Stimulated activated CD8-positive, alpha-beta memory T cell treated with anti-CD3 and anti-CD28 coated beads, Interleukin-12 subunit alpha, Interleukin-12 subunit beta, amount 100 ng/mL, for 24 hours (primary cell): ENCODE measurements at regions not wholly inside any gene's neighbourhood (a gene's known extent, or its start where the extent isn't known, plus 50 kb on each side); places are given as distances from the start of the nearest gene placed in this dataset.

Experiments
- DNase-seq: peaks from one replicate; pipeline ENCODE4 v3.0.0-alpha.2; 2020; ENCODE audit errors: extremely low read depth

DNA sequence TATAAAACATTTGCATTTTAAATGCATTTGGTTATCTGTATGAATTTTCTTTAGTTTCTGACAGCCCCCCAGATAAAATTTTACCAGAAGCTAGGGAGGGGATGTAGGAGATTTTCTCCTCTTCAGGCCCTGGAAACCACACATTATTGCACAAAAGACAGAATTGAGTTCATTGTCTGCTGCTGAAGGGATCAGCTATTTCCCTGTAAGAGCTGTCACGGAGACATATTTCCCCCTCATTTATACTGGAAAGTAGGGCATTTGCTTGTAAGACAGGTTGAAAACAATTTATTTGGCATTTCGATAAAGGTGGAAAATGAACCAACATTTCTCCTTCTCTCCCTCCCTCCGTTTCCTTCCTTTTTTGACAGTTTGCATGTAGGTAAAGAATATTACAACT lies 241.3 kb upstream of the LCORL start:
- no peak for DNase-seq

- DNase-seq, result no peak
These were observed 230.5 kb upstream of the LCORL start for GRCh38 chr4:18252052-18252451.

DNA sequence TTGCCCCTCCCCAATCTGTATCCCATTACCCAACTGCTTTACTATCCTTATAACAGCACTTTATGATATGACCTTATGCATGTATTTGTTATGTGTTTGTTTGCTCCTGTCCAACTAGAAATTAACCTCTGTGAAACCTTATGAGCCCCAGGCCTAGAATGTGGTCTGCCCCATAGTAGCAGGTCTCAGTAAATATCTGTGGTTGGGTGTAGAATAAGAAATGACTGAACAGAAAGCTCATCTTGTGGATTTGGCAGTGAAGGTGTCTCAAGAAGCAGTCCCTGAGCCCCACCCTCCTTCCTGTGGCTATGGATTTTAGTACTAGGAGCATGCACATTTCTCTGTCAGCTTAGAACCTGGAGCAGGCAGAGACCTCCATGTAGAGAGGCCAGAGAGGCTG lies 229.0 kb upstream of the LCORL start:
- no peak for DNase-seq

DNA sequence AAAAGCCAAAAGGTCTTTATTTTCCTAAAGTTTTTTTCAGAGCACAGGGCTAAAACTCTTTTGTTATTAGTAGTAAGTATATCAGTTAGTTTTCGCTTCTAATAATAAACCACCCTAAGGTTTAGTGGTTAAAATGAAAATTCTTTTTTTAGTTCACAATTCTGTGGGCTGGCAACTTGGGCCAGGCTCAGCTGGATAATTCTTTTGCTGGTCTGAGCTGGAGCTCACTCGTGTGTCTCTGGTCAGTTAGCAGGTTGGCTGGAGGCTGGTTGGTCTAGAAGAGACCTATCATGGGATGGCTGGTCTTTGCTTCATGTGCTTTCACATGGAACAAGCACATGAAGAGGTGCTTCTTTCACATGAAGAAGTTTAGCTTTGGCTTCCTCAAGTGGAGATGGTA lies 227.1 kb upstream of the LCORL start:
- no peak for DNase-seq

- no peak for DNase-seq
These were observed 225.6 kb upstream of the LCORL start for GRCh38 chr4:18247189-18247588.

GRCh38 chr4:18242919-18243693 lies 221.6 kb upstream of the LCORL start:
- no peak for DNase-seq

GRCh38 chr4:18241727-18242126 lies 220.2 kb upstream of the LCORL start:
- no peak for DNase-seq

DNA sequence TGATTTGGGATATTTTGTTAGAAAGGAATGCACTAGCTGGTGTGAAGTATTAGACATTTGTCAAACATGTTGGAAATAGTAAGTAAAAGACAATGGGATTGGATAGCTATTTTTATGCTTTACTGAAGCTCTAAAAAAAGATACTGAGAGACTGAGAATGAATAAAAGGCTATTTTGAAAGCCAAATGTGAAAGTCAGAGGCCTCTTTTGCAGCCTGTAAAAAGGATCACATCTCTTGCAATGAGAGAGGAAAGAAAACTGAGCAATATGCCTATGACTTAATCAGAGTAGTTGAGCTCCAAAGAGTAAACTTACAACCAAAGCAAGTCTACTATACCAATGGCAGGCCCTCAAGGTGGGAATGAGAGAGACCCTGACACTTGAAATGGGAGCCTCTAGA lies 212.6 kb upstream of the LCORL start:
- DNase-seq, result no peak

DNA sequence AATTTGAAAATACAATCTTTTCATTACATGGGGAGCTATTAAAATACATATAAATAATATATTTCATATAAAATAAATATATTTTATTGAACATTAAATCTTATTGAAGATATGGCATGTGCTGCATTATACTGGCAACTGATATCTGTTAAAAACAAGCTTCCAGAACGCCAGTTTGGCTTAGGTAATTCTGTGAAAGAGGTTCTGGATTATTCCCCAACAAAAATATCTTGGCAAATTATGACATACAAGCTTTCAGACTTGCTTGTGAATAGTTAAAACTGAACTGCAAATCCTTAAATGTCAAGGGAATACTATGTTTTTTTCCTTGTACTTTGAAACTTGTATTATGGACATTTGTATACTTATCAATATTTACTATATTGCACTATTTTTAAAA lies 210.2 kb upstream of the LCORL start:
- DNase-seq, result no peak

DNA sequence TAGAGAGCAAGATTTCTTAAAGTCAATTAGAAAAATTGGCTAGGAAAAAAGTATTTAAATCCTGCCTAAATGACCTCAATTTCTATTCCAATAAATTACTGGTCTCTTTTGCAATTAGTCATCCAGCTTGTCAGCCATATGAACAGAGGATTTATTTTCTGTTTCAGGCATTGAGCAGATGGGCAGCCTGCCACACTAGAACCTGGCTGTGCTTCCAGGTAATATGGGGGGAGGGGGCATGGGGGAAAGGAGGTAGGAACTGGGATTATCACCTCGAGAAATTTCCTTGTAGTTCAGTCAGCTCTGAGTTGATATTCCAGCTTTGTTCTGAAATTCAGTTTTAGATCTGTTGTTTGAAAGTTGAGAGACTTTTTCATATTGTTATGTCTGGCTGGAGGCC lies 206.3 kb upstream of the LCORL start:
- DNase-seq, result no peak

- DNase-seq, result no peak
These were observed 193.0 kb upstream of the LCORL start for GRCh38 chr4:18214411-18215055.

- DNase-seq, result no peak
These were observed 192.1 kb upstream of the LCORL start for GRCh38 chr4:18213576-18214198.

DNA sequence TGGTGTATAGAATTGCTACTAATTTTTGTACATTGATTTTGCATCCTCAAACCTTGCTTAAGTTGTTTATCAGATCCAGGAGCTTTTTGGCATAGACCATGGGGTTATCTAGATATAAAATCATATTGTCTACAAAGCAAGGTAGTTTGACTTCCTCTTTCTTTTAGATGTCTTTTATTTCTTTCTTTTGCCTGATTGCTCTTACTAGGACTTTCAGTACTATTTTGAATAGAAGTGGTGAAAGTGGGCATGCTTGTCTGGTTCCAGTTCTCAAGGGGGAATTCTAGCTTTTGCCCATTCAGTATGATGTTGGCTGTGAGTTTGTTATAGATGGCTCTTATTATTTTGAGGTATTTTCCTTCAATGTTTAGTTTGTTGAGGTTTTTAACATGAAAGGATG lies 187.9 kb upstream of the LCORL start:
- no peak for DNase-seq

- no peak for DNase-seq
These were observed 182.4 kb upstream of the LCORL start for GRCh38 chr4:18203966-18204365.

GRCh38 chr4:18202486-18202885 lies 180.9 kb upstream of the LCORL start:
- DNase-seq, result no peak

DNA sequence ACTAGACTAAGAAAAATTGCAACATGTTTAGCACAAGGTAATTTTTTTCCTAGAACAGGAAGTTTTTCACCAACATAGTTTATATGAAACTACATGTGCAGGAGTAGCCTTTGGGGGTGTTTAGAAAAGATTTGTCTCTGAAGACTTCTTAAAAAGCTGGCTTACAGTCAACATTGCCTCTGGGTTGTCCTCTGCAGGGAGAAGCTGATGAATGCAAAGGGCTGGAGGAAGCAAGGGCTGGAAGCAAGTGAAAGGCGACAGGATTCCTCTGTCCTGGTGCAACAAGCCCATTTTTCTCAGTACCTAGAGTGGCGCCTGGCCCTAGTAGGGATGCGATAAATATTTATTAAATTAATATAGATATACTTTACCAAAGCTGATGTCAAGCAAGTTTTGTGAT lies 180.3 kb upstream of the LCORL start:
- DNase-seq, result no peak

GRCh38 chr4:18198653-18199052 lies 177.1 kb upstream of the LCORL start:
- DNase-seq, result no peak

DNA sequence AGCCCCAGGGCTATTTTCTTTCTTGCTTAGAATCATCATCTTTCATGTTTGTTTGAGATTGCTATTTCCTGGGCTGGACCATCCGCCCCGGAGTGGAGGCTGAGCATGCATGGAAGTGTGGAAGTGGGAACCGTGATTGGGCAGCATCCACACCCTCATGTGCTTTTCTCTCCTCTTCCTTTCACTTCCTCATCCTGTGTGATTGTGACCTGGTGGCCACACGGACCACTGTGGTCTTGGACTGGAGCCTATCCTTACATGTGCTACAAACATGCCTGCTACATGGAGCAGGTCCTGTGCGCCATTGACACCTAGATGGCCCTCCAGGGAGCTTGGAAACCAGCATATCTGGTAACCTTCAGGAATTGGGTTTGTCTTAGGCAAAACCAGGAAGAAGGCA lies 175.9 kb upstream of the LCORL start:
- no peak for DNase-seq

DNA sequence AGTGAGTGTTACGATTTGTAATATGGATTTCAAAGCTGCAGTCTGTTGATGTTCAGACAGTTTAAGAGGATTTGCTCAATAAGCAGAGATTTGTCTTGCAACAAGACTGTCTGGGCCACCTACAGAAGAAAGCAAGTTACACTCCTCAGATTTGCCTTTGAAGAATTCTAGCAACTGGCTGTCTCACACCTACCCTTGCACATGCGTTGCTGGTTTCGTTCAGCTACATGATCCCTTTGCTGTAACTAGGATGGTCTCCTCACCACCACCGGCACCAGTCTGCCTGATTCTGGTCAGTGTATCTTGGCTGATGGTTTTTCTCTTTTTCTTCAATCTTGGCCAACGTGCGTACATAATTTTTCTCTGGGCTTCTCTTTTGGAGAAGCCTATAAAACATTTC lies 172.7 kb upstream of the LCORL start:
- DNase-seq, result no peak

- no peak for DNase-seq
These were observed 171.3 kb upstream of the LCORL start for GRCh38 chr4:18192901-18193300.

- no peak for DNase-seq
These were observed 163.9 kb upstream of the LCORL start for GRCh38 chr4:18185491-18185890.

GRCh38 chr4:18180892-18181291 lies 159.3 kb upstream of the LCORL start:
- DNase-seq, result no peak

DNA sequence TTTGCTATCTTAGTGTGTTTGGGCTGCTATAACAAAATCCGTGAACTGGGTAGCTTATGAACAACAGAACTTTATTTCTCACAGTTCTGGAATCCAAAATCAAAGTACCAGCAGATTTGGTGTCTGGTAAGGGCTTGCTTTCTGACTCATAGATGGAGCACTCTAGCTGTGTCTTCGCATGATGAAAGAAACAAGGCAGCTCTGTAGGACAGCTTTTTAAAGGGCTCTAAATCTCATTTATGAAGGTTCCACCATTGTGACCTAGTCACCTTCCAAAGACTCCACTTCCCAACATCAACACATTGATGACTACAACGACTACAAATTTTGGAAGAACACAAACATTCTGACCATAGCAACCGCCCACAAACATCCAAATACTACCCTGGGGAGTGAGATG lies 158.6 kb upstream of the LCORL start:
- DNase-seq, result no peak
